Large intestine (tissue), 3 donors: ENCODE measurements at regions not wholly inside any gene's neighbourhood (a gene's known extent, or its start where the extent isn't known, plus 50 kb on each side); places are given as distances from the start of the nearest gene placed in this dataset.

Experiments
- DNase-seq, 2 donors: peaks; one replicate each; pipeline versions ENCODE4 v3.0.0 to v3.0.0-alpha.2; 2013
- H3K27ac ChIP-seq: one replicate; pipeline ENCODE4 v1.5.1; 2013; ENCODE audit warnings: low read length
- H3K27me3 ChIP-seq: 2 replicates; pipeline ENCODE4 v1.6.1; 2013; ENCODE audit warnings: low read length; ENCODE audit not compliant: control insufficient read depth, insufficient read depth
- H3K36me3 ChIP-seq: 2 replicates; pipeline ENCODE4 v1.6.1; 2013; ENCODE audit warnings: low read length; ENCODE audit not compliant: control insufficient read depth, insufficient read depth
- H3K4me1 ChIP-seq: one replicate; pipeline ENCODE4 v1.6.1; 2013; ENCODE audit warnings: low read length; ENCODE audit not compliant: control insufficient read depth, insufficient read depth
- H3K4me3 ChIP-seq: one replicate; pipeline ENCODE4 v1.5.1; 2013; ENCODE audit warnings: low read length
- H3K9me3 ChIP-seq: one replicate; pipeline ENCODE4 v1.6.1; 2013; ENCODE audit warnings: mild to moderate bottlenecking, low read depth, low read length, moderate library complexity; ENCODE audit not compliant: control insufficient read depth
- WGBS: methylation state at CpG from one replicate; pipeline ENCODE4 v1.1.5; 2013; ENCODE audit warnings: low lambda C conversion rate; ENCODE audit not compliant: insufficient coverage; 5-methylcytosine and 5-hydroxymethylcytosine counted together

- Histone ChIP-seq H3K36me3 (no peaks in the 10 kb centered on the region), H3K4me3 (no peak overlapping the region), H3K27ac (no peak overlapping the region), H3K27me3 (no peaks in the 10 kb centered on the region), H3K9me3 (no peaks in the 10 kb centered on the region), H3K4me1 (no peaks in the 10 kb centered on the region)
- no peak for DNase-seq
Measured at GRCh38 chr11:106420686-106421085, 343.2 kb downstream of the AASDHPPT start.

GRCh38 chr11:106421676-106422292 lies 344.3 kb downstream of the AASDHPPT start:
- H3K4me1 ChIP-seq: no peaks in the 10 kb centered on the region
- no peak for DNase-seq
- WGBS: no CpG with 5 or more reads among the region's 1 CpG
- H3K4me3 ChIP-seq: no peak overlapping the region
- H3K27me3 ChIP-seq: no peaks in the 10 kb centered on the region
- H3K36me3 ChIP-seq: no peaks in the 10 kb centered on the region
- no peaks in the 10 kb centered on the region for H3K9me3 ChIP-seq
- H3K27ac ChIP-seq: no peak overlapping the region

- H3K9me3 ChIP-seq: no peaks in the 10 kb centered on the region
- H3K27ac ChIP-seq: no peak overlapping the region
- no peak overlapping the region for H3K4me3 ChIP-seq
- no CpG with 5 or more reads among the region's 3 CpGs for WGBS
- H3K4me1 ChIP-seq: no peaks in the 10 kb centered on the region
- DNase-seq: no peak
- H3K27me3 ChIP-seq: no peaks in the 10 kb centered on the region
- H3K36me3 ChIP-seq: no peaks in the 10 kb centered on the region
Measured at GRCh38 chr11:106422583-106422982, 345.1 kb downstream of the AASDHPPT start.

- Histone ChIP-seq H3K4me3 (no peak overlapping the region), H3K4me1 (no peaks in the 10 kb centered on the region), H3K27me3 (no peaks in the 10 kb centered on the region), H3K27ac (no peak overlapping the region), H3K36me3 (no peaks in the 10 kb centered on the region), H3K9me3 (no peaks in the 10 kb centered on the region)
- no peak for DNase-seq
- WGBS: 92% methylated on average over 2 of the region's 3 CpGs
Measured at GRCh38 chr11:106424111-106424510, 346.6 kb downstream of the AASDHPPT start.

GRCh38 chr11:106425819-106426218 lies 348.4 kb downstream of the AASDHPPT start:
- Histone ChIP-seq H3K9me3 (no peaks in the 10 kb centered on the region), H3K27me3 (no peaks in the 10 kb centered on the region), H3K36me3 (no peaks in the 10 kb centered on the region), H3K27ac (no peak overlapping the region), H3K4me3 (no peak overlapping the region), H3K4me1 (no peaks in the 10 kb centered on the region)
- whole genome bisulfite sequencing: 94% methylated on average over 2 of the region's 2 CpGs
- no peak for DNase-seq

- Histone ChIP-seq H3K27me3 (no peaks in the 10 kb centered on the region), H3K4me1 (no peaks in the 10 kb centered on the region), H3K9me3 (no peaks in the 10 kb centered on the region), H3K27ac (no peak overlapping the region), H3K4me3 (no peak overlapping the region), H3K36me3 (no peaks in the 10 kb centered on the region)
- DNase-seq: no peak
Measured at GRCh38 chr11:106426696-106427095, 349.2 kb downstream of the AASDHPPT start.

GRCh38 chr11:106427736-106428135 lies 350.3 kb downstream of the AASDHPPT start:
- 100% methylated on average over 1 of the region's 2 CpGs for WGBS
- no peak for DNase-seq
- Histone ChIP-seq H3K27me3 (no peaks in the 10 kb centered on the region), H3K36me3 (no peaks in the 10 kb centered on the region), H3K4me3 (no peak overlapping the region), H3K4me1 (no peaks in the 10 kb centered on the region), H3K9me3 (no peaks in the 10 kb centered on the region), H3K27ac (no peak overlapping the region)

GRCh38 chr11:106442032-106442431 lies 364.6 kb downstream of the AASDHPPT start:
- Histone ChIP-seq H3K9me3 (no peaks in the 10 kb centered on the region), H3K36me3 (no peaks in the 10 kb centered on the region), H3K27me3 (no peaks in the 10 kb centered on the region), H3K27ac (no peak overlapping the region), H3K4me1 (no peaks in the 10 kb centered on the region), H3K4me3 (no peak overlapping the region)
- no CpG with 5 or more reads among the region's 1 CpG for WGBS
- no peak for DNase-seq

GRCh38 chr11:106446302-106446701 lies 368.8 kb downstream of the AASDHPPT start:
- WGBS: no CpG with 5 or more reads among the region's 1 CpG
- H3K27ac ChIP-seq: no peak overlapping the region
- no peaks in the 10 kb centered on the region for H3K27me3 ChIP-seq
- no peaks in the 10 kb centered on the region for H3K9me3 ChIP-seq
- H3K36me3 ChIP-seq: no peaks in the 10 kb centered on the region
- H3K4me3 ChIP-seq: no peak overlapping the region
- no peak for DNase-seq
- no peaks in the 10 kb centered on the region for H3K4me1 ChIP-seq

GRCh38 chr11:106446955-106447354 lies 369.5 kb downstream of the AASDHPPT start:
- no peaks in the 10 kb centered on the region for H3K36me3 ChIP-seq
- 66% methylated on average over 2 of the region's 4 CpGs for WGBS
- no peaks in the 10 kb centered on the region for H3K27me3 ChIP-seq
- H3K4me3 ChIP-seq: no peak overlapping the region
- H3K27ac ChIP-seq: no peak overlapping the region
- DNase-seq: no peak
- H3K9me3 ChIP-seq: no peaks in the 10 kb centered on the region
- no peaks in the 10 kb centered on the region for H3K4me1 ChIP-seq

- Histone ChIP-seq H3K27me3 (no peaks in the 10 kb centered on the region), H3K9me3 (no peaks in the 10 kb centered on the region), H3K36me3 (no peaks in the 10 kb centered on the region), H3K4me3 (no peak overlapping the region), H3K27ac (no peak overlapping the region), H3K4me1 (no peaks in the 10 kb centered on the region)
- WGBS: 90% methylated on average over 2 of the region's 5 CpGs
- DNase-seq: no peak
Measured at GRCh38 chr11:106447631-106448191, 370.2 kb downstream of the AASDHPPT start.
